C4-2B (cell line): ENCODE measurements at regions not wholly inside any gene's neighbourhood (a gene's known extent, or its start where the extent isn't known, plus 50 kb on each side); places are given as distances from the start of the nearest gene placed in this dataset.

Experiments
- H3K27ac ChIP-seq: fragments of 450-650 bp; 2 replicates; pipeline ENCODE4 v1.5.1; 2017
- CTCF ChIP-seq: fragments of 450-650 bp; conservative IDR thresholded peaks from 2 replicates; pipeline ENCODE4 v1.5.1; 2017; ENCODE audit warnings: mild to moderate bottlenecking
- ZFX ChIP-seq: fragments of 450-650 bp; IDR thresholded peaks from 2 replicates; pipeline ENCODE4 v1.6.1; 2017

GRCh38 chr4:101563126-101563525 lies 215.8 kb upstream of the PPP3CA start:
- TF ChIP-seq CTCF (no peak), ZFX (no peak)
- H3K27ac ChIP-seq: no peak overlapping the region

- no peak for TF ChIP-seq CTCF
- TF ChIP-seq ZFX: no peak
- H3K27ac ChIP-seq: no peak overlapping the region
Observed at GRCh38 chr4:101556842-101557241, 209.5 kb upstream of the PPP3CA start.

- no peak for TF ChIP-seq ZFX
- no peak for TF ChIP-seq CTCF
- no peak overlapping the region for H3K27ac ChIP-seq
Observed at GRCh38 chr4:101555341-101555880, 208.1 kb upstream of the PPP3CA start.

GRCh38 chr4:101540336-101540735 lies 193.0 kb upstream of the PPP3CA start:
- no peak overlapping the region for H3K27ac ChIP-seq
- TF ChIP-seq CTCF: no peak
- no peak for TF ChIP-seq ZFX

- no peak overlapping the region for H3K27ac ChIP-seq
- no peak for TF ChIP-seq CTCF
- no peak for TF ChIP-seq ZFX
Observed at GRCh38 chr4:101528526-101528925, 181.2 kb upstream of the PPP3CA start.

- TF ChIP-seq ZFX (no peak), CTCF (no peak)
- H3K27ac ChIP-seq: no peak overlapping the region
Observed at GRCh38 chr4:101527188-101527587, 179.9 kb upstream of the PPP3CA start.

GRCh38 chr4:101515566-101515965 lies 168.2 kb upstream of the PPP3CA start:
- TF ChIP-seq CTCF (no peak), ZFX (no peak)
- H3K27ac ChIP-seq: no peak overlapping the region
